ENCODE measurements at regions not wholly inside any gene's neighbourhood (a gene's known extent, or its start where the extent isn't known, plus 50 kb on each side); places are given as distances from the start of the nearest gene placed in this dataset.

DNA sequence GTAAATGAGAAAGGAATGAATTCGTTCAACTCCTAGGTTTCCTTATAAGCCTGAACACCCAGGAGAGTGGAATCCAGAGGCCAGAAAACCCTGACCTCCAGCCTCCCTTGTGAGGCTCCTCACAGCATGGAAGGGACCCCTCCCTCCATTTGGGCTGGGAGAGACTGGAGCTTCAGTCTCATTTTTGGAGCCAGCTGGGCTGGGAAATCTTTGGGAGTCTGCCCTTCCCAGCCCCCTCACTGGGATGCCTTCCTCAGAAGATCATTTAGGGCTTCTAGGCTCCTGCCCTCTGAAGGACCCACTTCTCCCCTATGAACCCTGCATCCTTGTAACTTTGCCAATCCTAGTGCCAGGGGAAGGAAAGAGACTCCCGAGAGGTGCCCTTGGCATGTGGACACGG is 346.1 kb downstream of the CYP26B1 start (continued):
- TF ChIP-seq ESRRA (IDR thresholded peaks at IDR 0.05; ENCODE audit: low read length) = no peak
- TF ChIP-seq CHD1 (IDR thresholded peaks at IDR 0.05; ENCODE audit: low read depth, low read length) = no peak
- TF ChIP-seq KDM1A (IDR thresholded peaks at IDR 0.05; ENCODE audit: borderline replicate concordance) = no peak
- TF ChIP-seq RELA (IDR thresholded peaks at IDR 0.05; ENCODE audit: borderline replicate concordance, partially characterized antibody) = no peak
- TF ChIP-seq BRCA1 (IDR thresholded peaks at IDR 0.05; ENCODE audit: low read depth, low read length) = no peak
- TF ChIP-seq MTA3 (IDR thresholded peaks at IDR 0.05; ENCODE audit: borderline replicate concordance, low read length) = no peak
- TF ChIP-seq CBFB (IDR thresholded peaks at IDR 0.05; ENCODE audit: low read depth) = no peak

DNA sequence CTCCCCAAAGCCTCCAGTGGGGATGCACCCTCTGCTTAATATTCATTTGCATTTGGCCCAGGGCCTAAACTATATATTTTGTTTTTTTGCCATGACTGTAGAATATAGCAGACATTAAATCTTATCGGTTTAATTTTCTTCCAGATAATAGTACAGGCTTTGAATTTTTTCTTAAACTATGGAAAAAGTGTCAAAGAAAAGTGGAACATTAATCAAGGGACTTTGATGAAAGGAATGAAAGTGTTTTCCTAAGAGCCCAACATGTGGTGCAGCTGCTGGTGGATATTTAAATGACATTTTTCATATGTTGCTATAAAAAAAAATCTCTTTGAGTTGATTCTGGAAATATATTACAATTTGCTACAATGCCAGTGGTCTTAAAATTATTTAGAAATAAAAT is 346.8 kb downstream of the CYP26B1 start:
- no peak for DNase-seq (ENCODE audit: low read depth, low spot score)
- ChIA-PET POLR2A (no interaction called here), RAD21 (ENCODE audit: unreplicated experiment) (no interaction called here), CTCF (interaction anchor here (1.0 kb wide), 1 partner anchor 191 kb away, joined by 4 read pairs; no protein-coding TSS in a partner anchor), SMC1A (ENCODE audit: uncharacterized antibody, unreplicated experiment) (interaction anchor here (0.7 kb wide), 1 partner anchor 45 kb away, joined by 3 read pairs; no protein-coding TSS in a partner anchor)
- H4K20me1 ChIP-seq (ENCODE audit: control insufficient read depth, insufficient read depth) = no peaks in the 10 kb centered on the region
- H3K4me3 ChIP-seq = no peak overlapping the region
- WGBS (ENCODE audit: insufficient coverage, insufficient replicate concordance, low lambda C conversion rate, missing lambda C conversion rate) = 0% methylated on average over 1 of the region's 1 CpG
- intact Hi-C loops (cut with micrococcal nuclease; ENCODE audit: unreplicated experiment) (no loop called here), in situ Hi-C loops (cut with MboI) (no loop called here)
- no peak overlapping the region for H3K27ac ChIP-seq (ENCODE audit: control insufficient read depth, insufficient read depth)
- H3K79me2 ChIP-seq (ENCODE audit: control insufficient read depth, insufficient read depth, low read length) = no peaks in the 10 kb centered on the region
- no peak overlapping the region for H3K4me2 ChIP-seq (ENCODE audit: control insufficient read depth, insufficient read depth)
- H3K9ac ChIP-seq (ENCODE audit: control insufficient read depth, insufficient read depth, low read length) = no peak overlapping the region
- H3K27me3 ChIP-seq (replicated peaks in 1 of 2; ENCODE audit: control insufficient read depth in 2 of 2, insufficient read depth in 2 of 2, low read length in 1 of 2) = no peaks in the 10 kb centered on the region; a peak in 1 of 4 replicates
- ATAC-seq = no peak
- H2AFZ ChIP-seq (ENCODE audit: control insufficient read depth, low read depth, low read length) = no peak overlapping the region
- TF ChIP-seq TCF3 (IDR thresholded peaks at IDR 0.05; ENCODE audit: borderline replicate concordance, insufficient read depth, low read depth, low read length) (no peak), NFXL1 (IDR thresholded peaks at IDR 0.05; ENCODE audit: borderline replicate concordance) (no peak), IRF4 (IDR thresholded peaks at IDR 0.05; ENCODE audit: low read depth, low read length) (no peak), HDGF (IDR thresholded peaks at IDR 0.05) (no peak), KDM1A (IDR thresholded peaks at IDR 0.05; ENCODE audit: borderline replicate concordance) (no peak), MTA2 (IDR thresholded peaks at IDR 0.05; ENCODE audit: low read depth) (no peak), KAT2A (conservative IDR thresholded peaks at IDR 0.05; ENCODE audit: control insufficient read depth, low read depth, low read length) (no peak), NR2F1 (conservative IDR thresholded peaks at IDR 0.05) (no peak), SUZ12 (IDR thresholded peaks at IDR 0.05; ENCODE audit: unreplicated experiment) (no peak), FOS (IDR thresholded peaks at IDR 0.05; ENCODE audit: borderline replicate concordance, extremely low read depth, insufficient read length) (no peak), BMI1 (IDR thresholded peaks at IDR 0.05; ENCODE audit: borderline replicate concordance) (no peak), TBL1XR1 (IDR thresholded peaks at IDR 0.05; ENCODE audit: low read depth, low read length) (no peak), RFX5 (IDR thresholded peaks at IDR 0.05; ENCODE audit: low read depth, low read length) (no peak), IKZF1 (conservative IDR thresholded peaks at IDR 0.05) (no peak), CBFB (IDR thresholded peaks at IDR 0.05; ENCODE audit: low read depth) (no peak), ETV6 (conservative IDR thresholded peaks at IDR 0.05 in 1 of 2, IDR thresholded peaks at IDR 0.05 in 1 of 2; ENCODE audit: borderline replicate concordance in 1 of 2, low read depth in 1 of 2) (no peak)
- TF ChIP-seq, protein P1, sequence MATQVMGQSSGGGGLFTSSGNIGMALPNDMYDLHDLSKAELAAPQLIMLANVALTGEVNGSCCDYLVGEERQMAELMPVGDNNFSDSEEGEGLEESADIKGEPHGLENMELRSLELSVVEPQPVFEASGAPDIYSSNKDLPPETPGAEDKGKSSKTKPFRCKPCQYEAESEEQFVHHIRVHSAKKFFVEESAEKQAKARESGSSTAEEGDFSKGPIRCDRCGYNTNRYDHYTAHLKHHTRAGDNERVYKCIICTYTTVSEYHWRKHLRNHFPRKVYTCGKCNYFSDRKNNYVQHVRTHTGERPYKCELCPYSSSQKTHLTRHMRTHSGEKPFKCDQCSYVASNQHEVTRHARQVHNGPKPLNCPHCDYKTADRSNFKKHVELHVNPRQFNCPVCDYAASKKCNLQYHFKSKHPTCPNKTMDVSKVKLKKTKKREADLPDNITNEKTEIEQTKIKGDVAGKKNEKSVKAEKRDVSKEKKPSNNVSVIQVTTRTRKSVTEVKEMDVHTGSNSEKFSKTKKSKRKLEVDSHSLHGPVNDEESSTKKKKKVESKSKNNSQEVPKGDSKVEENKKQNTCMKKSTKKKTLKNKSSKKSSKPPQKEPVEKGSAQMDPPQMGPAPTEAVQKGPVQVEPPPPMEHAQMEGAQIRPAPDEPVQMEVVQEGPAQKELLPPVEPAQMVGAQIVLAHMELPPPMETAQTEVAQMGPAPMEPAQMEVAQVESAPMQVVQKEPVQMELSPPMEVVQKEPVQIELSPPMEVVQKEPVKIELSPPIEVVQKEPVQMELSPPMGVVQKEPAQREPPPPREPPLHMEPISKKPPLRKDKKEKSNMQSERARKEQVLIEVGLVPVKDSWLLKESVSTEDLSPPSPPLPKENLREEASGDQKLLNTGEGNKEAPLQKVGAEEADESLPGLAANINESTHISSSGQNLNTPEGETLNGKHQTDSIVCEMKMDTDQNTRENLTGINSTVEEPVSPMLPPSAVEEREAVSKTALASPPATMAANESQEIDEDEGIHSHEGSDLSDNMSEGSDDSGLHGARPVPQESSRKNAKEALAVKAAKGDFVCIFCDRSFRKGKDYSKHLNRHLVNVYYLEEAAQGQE (IDR thresholded peaks at IDR 0.05; ENCODE audit: low read depth, low read length) = no peak
- no peaks in the 10 kb centered on the region for H3K36me3 ChIP-seq (ENCODE audit: control insufficient read depth in 2 of 2, insufficient read depth in 2 of 2, low read length in 1 of 2)
- no peaks in the 10 kb centered on the region for H3K4me1 ChIP-seq (ENCODE audit: control insufficient read depth, insufficient read depth, low read length)
- H3K9me3 ChIP-seq (replicated peaks; ENCODE audit: control insufficient read depth, insufficient read depth, low read length) = no peaks in the 10 kb centered on the region
- BruUV-seq (replicated peaks) = no TSS peak
- FAIRE-seq = no peak

Data from GM12878 (cell line).